K562 (cell line): ENCODE measurements at regions not wholly inside any gene's neighbourhood (a gene's known extent, or its start where the extent isn't known, plus 50 kb on each side); places are given as distances from the start of the nearest gene placed in this dataset.

Source experiments
- ATAC-seq: fragments of 200-7000 bp; cut with Tn5 transposase; 3 replicates; pipeline ENCODE4 v1.9.1; 2020; ENCODE audit warnings: moderate library complexity
- BruUV-seq: library from RNA; stranded (reverse); fragments of 400-500 nt; replicated peaks from 2 replicates; lab custom pipeline; 2021; lab: Mats Ljungman, UMichigan
- CTCF ChIA-PET: fragments of 300-600 bp; formaldehyde crosslinking; extraction: SDS; loops from one replicate; lab custom pipeline; 2021; ENCODE audit warnings: low intra/inter-chr PET ratio; lab: Yijun Ruan, JAX
- POLR2A ChIA-PET: fragments of 300-600, 350-650 bp; sonication (Branson Sonifier 250); formaldehyde crosslinking; extraction: SDS; loops from one replicate; lab custom pipeline; 2021; ENCODE audit warnings: antibody characterized with exemption, inconsistent platforms; lab: Yijun Ruan, JAX
- DNase-seq, 4 experiments: peaks; one replicate each; pipeline versions ENCODE4 v3.0.0 to v3.0.0-alpha.2; 2011 to 2018; ENCODE audit warnings: low spot score in 3 of 4, mixed read lengths in 3 of 4; ENCODE audit errors: extremely low read depth in 1 of 4
- FAIRE-seq: peaks from 2 replicates; lab custom pipeline; 2011; peaks lifted over from hg19 to GRCh38; lab: Jason Lieb, UNC
- H2AFZ ChIP-seq: 2 replicates; pipeline ENCODE4 v1.6.0; 2011; ENCODE audit warnings: low read depth, low read length, control low read depth, inconsistent platforms
- H3K27ac ChIP-seq: fragments of 200-600 bp; 3 replicates; pipeline ENCODE4 v1.8.0; 2011; ENCODE audit warnings: low read depth, mild to moderate bottlenecking, control low read depth, inconsistent platforms, low read length, moderate library complexity, mixed read lengths; ENCODE audit errors: extremely low read depth
- H3K27me3 ChIP-seq, 2 experiments: fragments of 300-600 bp in 1 of 2; 2 replicates in 1 of 2; 3 replicates in 1 of 2; pipeline versions ENCODE4 v1.6.0 to v1.8.0; 2011; ENCODE audit warnings: inconsistent platforms in 2 of 2, low read length in 2 of 2, mild to moderate bottlenecking in 1 of 2, mixed read lengths in 1 of 2, moderate library complexity in 1 of 2; ENCODE audit not compliant: control insufficient read depth in 2 of 2, insufficient read depth in 2 of 2
- H3K36me3 ChIP-seq: fragments of 300-600 bp; 3 replicates; pipeline ENCODE4 v1.8.0; 2011; ENCODE audit warnings: mild to moderate bottlenecking, low read length, inconsistent platforms; ENCODE audit not compliant: control insufficient read depth, insufficient read depth
- H3K4me1 ChIP-seq, 2 experiments: fragments of 200-600 bp in 1 of 2; replicated peaks in 1 of 2; 2 replicates in 1 of 2; 3 replicates in 1 of 2; pipeline versions ENCODE4 v1.5.1 to v1.8.0; 2011; ENCODE audit warnings: inconsistent platforms in 2 of 2, low read length in 2 of 2, mild to moderate bottlenecking in 1 of 2, mixed read lengths in 1 of 2, moderate library complexity in 1 of 2; ENCODE audit not compliant: control insufficient read depth in 2 of 2, insufficient read depth in 2 of 2
- H3K4me2 ChIP-seq: 2 replicates; pipeline ENCODE4 v1.6.1; 2011; ENCODE audit warnings: low read length, control low read depth, inconsistent platforms, mixed read lengths; ENCODE audit not compliant: insufficient read depth
- H3K4me3 ChIP-seq: fragments of 200-600 bp; sonication (generic), shearing (Covaris generic); 2 replicates; pipeline ENCODE4 v1.5.1; 2016; ENCODE audit warnings: control low read depth, inconsistent platforms
- H3K79me2 ChIP-seq: fragments of 200-600 bp; 3 replicates; pipeline ENCODE4 v1.8.0; 2011; ENCODE audit warnings: low read length, inconsistent platforms; ENCODE audit not compliant: control insufficient read depth, insufficient read depth
- H3K9ac ChIP-seq, 2 experiments: 2 replicates each; pipeline versions ENCODE4 v1.6.0 to v1.6.1; 2011; ENCODE audit warnings: low read depth in 2 of 2, low read length in 2 of 2, control low read depth in 1 of 2, inconsistent platforms in 1 of 2, mild to moderate bottlenecking in 1 of 2, mixed read lengths in 1 of 2; ENCODE audit not compliant: insufficient read depth in 1 of 2
- H3K9me1 ChIP-seq: one replicate; pipeline ENCODE4 v1.6.0; 2011; ENCODE audit warnings: inconsistent platforms, mild to moderate bottlenecking, low read length, moderate library complexity; ENCODE audit not compliant: control insufficient read depth, insufficient read depth
- H3K9me3 ChIP-seq: replicated peaks from 2 replicates; pipeline ENCODE4 v1.5.1; 2011; ENCODE audit warnings: low read depth, low read length, inconsistent platforms; ENCODE audit not compliant: control insufficient read depth, insufficient read depth
- H4K20me1 ChIP-seq: replicated peaks from 2 replicates; pipeline ENCODE4 v1.6.1; 2011; ENCODE audit warnings: low read length, inconsistent platforms, mixed read lengths; ENCODE audit not compliant: control insufficient read depth, insufficient read depth
- MLX ChIP-seq, 2 experiments: fragments of 450-650 bp in 1 of 2; sonication (generic) in 1 of 2; formaldehyde crosslinking; conservative IDR thresholded peaks; 2 replicates each; pipeline versions ENCODE4 v1.4.0 to v1.8.1; 2020 to 2022; ENCODE audit warnings: mild to moderate bottlenecking in 1 of 2, missing genetic modification reagents in 1 of 2
- NBN ChIP-seq: fragments of 450-650 bp; IDR thresholded peaks from 2 replicates; pipeline ENCODE4 v1.6.1; 2016; ENCODE audit warnings: low read depth, mild to moderate bottlenecking
- SRF ChIP-seq, 2 experiments: fragments of 250-450, 450-650 bp in 1 of 2; sonication (Bioruptor Pico) in 1 of 2; sonication (generic) in 1 of 2; formaldehyde crosslinking; IDR thresholded peaks; 2 replicates each; pipeline versions ENCODE4 v1.5.0 to v1.5.1; 2020 to 2022; ENCODE audit warnings: mild to moderate bottlenecking in 1 of 2, missing genetic modification reagents in 1 of 2
- ZNF507 ChIP-seq: conservative IDR thresholded peaks from 2 replicates; pipeline ENCODE4 v1.6.1; 2017; ENCODE audit warnings: missing genetic modification characterization, missing compliant biosample characterization
- WGBS: fragments of 100-300 bp; shearing (Covaris generic); methylation state at CpG from one replicate; pipeline ENCODE4 v1.1.6; 2016; ENCODE audit warnings: low coverage, mixed read lengths; ENCODE audit not compliant: insufficient coverage; ENCODE audit errors: missing lambda C conversion rate; 5-methylcytosine and 5-hydroxymethylcytosine counted together
- in situ Hi-C: fragments of 300-500 bp; cut with MboI; formaldehyde crosslinking; loops from 4 replicates; pipeline ENCODE4 v1.15.0; 2018; ENCODE audit warnings: inconsistent platforms, mixed read lengths
- intact Hi-C: fragments of 100-400 bp; cut with micrococcal nuclease; formaldehyde crosslinking; loops from 2 replicates; pipeline ENCODE4 v1.14.2; 2022

GRCh38 chr12:47296828-47297227 lies 217.1 kb upstream of the AMIGO2 start:
- Histone ChIP-seq H3K27ac (no peak overlapping the region), H3K79me2 (no peaks in the 10 kb centered on the region), H3K4me1 (peaks cover 0 to 1% of the 10 kb centered on the region in 2 experiments; a peak in 1 of 5 replicates), H3K36me3 (no peaks in the 10 kb centered on the region), H3K4me3 (no peak overlapping the region), H3K9me1 (no peaks in the 10 kb centered on the region), H2AFZ (peak overlapping the region; percentile 26; the same call in 1 of the 2 replicates), H3K9ac (no peak overlapping the region), H3K27me3 (no peaks in the 10 kb centered on the region), H3K9me3 (no peaks in the 10 kb centered on the region), H4K20me1 (no peaks in the 10 kb centered on the region), H3K4me2 (no peak overlapping the region)
- no peak for FAIRE-seq
- no peak for TF ChIP-seq NBN
- TF ChIP-seq ZNF507 (tag), result peak; percentile 94
- POLR2A ChIA-PET, result no interaction called here
- intact Hi-C loops, result no loop called here
- CTCF ChIA-PET, result no interaction called here
- in situ Hi-C loops, result no loop called here
- ATAC-seq, result no peak
- no TSS peak for BruUV-seq
- no peak for DNase-seq

GRCh38 chr12:47293406-47293805 lies 213.6 kb upstream of the AMIGO2 start:
- 0 out of 2 replicates have a peak overlapping the region, but pooled peaks have one; percentile 12 for H3K4me2 ChIP-seq
- no peak for TF ChIP-seq MLX (CRISPR knock-in tag; conservative IDR thresholded peaks at IDR 0.05)
- TF ChIP-seq SRF (CRISPR knock-in tag; IDR thresholded peaks at IDR 0.05), result peak in 1 of 2 experiments; percentile 53; a peak in 1 of 4 replicates

More at GRCh38 chr12:47293406-47293805, 213.6 kb upstream of the AMIGO2 start:
- Histone ChIP-seq H3K4me3 (no peak overlapping the region), H3K9me3 (no peaks in the 10 kb centered on the region), H4K20me1 (no peaks in the 10 kb centered on the region), H3K36me3 (no peaks in the 10 kb centered on the region), H3K4me1 (no peaks in the 10 kb centered on the region; a peak in 1 of 5 replicates), H3K27ac (peak overlapping the region; percentile 28; the same call in 1 of the 3 replicates), H2AFZ (peak overlapping the region; percentile 15; the same call in 1 of the 2 replicates), H3K27me3 (no peaks in the 10 kb centered on the region), H3K9ac (no peak overlapping the region), H3K9me1 (no peaks in the 10 kb centered on the region), H3K79me2 (no peaks in the 10 kb centered on the region)
- in situ Hi-C loops, result no loop called here
- FAIRE-seq (no peak), DNase-seq (no peak), ATAC-seq (peak; percentile 55)
- WGBS, result 75% methylated on average over 11 of the region's 13 CpGs
- no TSS peak for BruUV-seq
- intact Hi-C loops, result no loop called here
- ChIA-PET CTCF (no interaction called here), POLR2A (no interaction called here)
